ENCODE measurements at regions not wholly inside any gene's neighbourhood (a gene's known extent, or its start where the extent isn't known, plus 50 kb on each side); places are given as distances from the start of the nearest gene placed in this dataset.

DNA sequence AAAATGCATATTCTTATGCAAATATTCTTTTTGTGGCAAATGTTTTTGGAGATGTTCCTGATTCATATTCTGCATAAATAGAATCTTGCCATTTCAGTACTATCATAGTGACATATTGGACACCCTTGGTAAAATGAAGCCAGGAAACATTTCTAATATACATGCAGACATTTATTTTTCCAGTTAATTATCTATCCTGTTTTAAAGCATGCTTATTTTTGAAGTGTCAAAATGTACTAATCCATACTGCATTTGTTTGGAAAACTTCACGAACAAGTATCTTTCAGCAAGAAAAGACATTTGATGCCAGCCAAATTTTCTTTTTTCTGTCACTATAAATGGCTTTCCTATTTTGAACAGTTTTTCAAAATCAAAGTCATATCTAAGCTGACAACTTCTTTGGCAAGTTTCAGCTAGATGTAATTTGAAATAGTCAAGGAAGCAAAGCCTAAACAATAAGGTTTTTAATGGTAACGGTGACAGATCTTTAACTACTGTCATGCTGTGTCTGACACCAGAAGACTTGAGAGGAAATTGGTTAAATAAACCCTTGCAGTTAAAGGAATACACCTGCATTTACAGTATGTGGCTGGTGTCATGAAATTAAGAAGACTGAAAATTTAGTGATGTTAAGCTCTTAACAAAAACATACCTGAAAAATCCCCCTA, 284.3 kb downstream of the TLE1 start:
- no peaks in the 10 kb centered on the region for H4K20me1 ChIP-seq (ENCODE audit: insufficient read depth, low read length)
- no peak overlapping the region for H3K4me2 ChIP-seq (ENCODE audit: low read depth, low read length)
- H3K9me3 ChIP-seq (ENCODE audit: low read length): no peaks in the 10 kb centered on the region
- H3K9ac ChIP-seq (ENCODE audit: insufficient read depth, low read depth, low read length): no peak overlapping the region
- CTCF ChIA-PET (ENCODE audit: low intra/inter-chr PET ratio, low total read pairs): no interaction called here
- H2AFZ ChIP-seq (ENCODE audit: low read length): no peak overlapping the region
- in situ Hi-C loops (cut with HindIII; ENCODE audit: extremely low pct_ligation_motif_present, low pct_unique_long_range_greater_than_20kb): no loop called here
- no peak for DNase-seq (ENCODE audit: low spot score)
- H3K79me2 ChIP-seq (ENCODE audit: insufficient read depth, low read length): no peaks in the 10 kb centered on the region
- FAIRE-seq: no peak
- intact Hi-C loops (cut with micrococcal nuclease; ENCODE audit: unreplicated experiment): no loop called here
- H3K4me3 ChIP-seq (replicated peaks in 1 of 3; ENCODE audit: insufficient read depth in 1 of 3, low read depth in 2 of 3, low read length in 3 of 3): no peak overlapping the region
- H3K27ac ChIP-seq (ENCODE audit: extremely low read length, insufficient read depth, low read length): no peak overlapping the region
- POLR2A ChIA-PET: no interaction called here
- BruUV-seq (replicated peaks): no TSS peak
- H3K4me1 ChIP-seq (ENCODE audit: insufficient read depth, low read length): no peaks in the 10 kb centered on the region
- TF ChIP-seq RFXANK (CRISPR knock-in tag; IDR thresholded peaks at IDR 0.05) (no peak), CBFB (CRISPR knock-in tag; IDR thresholded peaks at IDR 0.05) (no peak), KDM5A (IDR thresholded peaks at IDR 0.05; ENCODE audit: borderline replicate concordance, low read length) (no peak), KMT2B (CRISPR knock-in tag; IDR thresholded peaks at IDR 0.05) (no peak), ZNF207 (IDR thresholded peaks at IDR 0.05; ENCODE audit: borderline replicate concordance) (no peak), ETV6 (CRISPR knock-in tag; conservative IDR thresholded peaks at IDR 0.05) (no peak)
- no peaks in the 10 kb centered on the region for H3K36me3 ChIP-seq (replicated peaks in 1 of 2; ENCODE audit: control insufficient read depth in 1 of 2, insufficient read depth in 2 of 2, low read length in 2 of 2)
- 3% methylated on average over 2 of the region's 2 CpGs for WGBS (ENCODE audit: low lambda C conversion rate)
- ATAC-seq: no peak
- 0 out of 5 replicates have a peak, but pooled peaks cover 0 to 2% of the 10 kb centered on the region in 2 experiments for H3K27me3 ChIP-seq (ENCODE audit: control insufficient read depth in 1 of 2, insufficient read depth in 2 of 2, low read length in 2 of 2)

DNA sequence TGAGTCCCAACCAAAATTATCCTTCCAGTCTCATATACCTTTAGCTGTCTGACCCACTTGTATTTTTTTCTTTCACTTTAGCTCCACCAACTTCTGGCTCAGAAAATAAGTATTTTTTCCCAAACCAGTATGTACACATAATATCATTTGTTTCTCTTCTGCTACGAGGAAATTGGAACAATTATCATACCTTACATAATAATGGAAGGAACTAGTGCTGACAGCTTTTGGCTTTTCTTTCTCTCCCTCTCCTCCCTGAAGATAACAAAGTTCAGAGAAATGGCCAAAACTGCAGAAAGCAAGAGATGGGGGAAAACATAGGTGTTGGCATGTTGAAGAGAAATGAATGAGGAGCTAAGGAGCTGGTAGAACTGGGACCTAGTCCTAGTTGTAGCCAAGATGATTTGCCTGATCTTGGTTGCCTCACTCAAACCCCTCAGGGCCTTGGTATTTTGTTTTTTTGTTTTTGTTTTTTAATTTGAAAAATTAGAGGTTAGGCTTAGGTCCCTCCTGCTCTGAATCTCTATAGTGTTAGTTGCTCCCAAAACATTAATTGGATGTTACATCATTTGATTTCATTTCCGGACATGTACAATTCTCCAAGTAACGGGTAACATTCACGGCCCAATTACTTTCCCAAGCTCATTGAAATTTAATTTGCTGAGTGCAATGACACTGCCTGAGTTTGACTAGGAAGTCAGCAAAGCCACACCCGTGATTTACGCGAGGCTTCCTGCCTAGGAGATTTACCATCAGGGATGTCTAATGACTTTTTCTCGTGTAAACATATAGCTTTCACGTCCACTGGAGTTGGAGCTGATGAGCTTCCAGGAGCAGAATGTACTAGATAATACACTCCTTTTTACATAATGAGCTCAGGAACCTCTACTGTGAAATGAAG, 291.6 kb downstream of the TLE1 start:
- ChIA-PET POLR2A (no interaction called here), CTCF (ENCODE audit: low intra/inter-chr PET ratio, low total read pairs) (no interaction called here)
- Histone ChIP-seq H3K9me3 (ENCODE audit: low read length) (no peaks in the 10 kb centered on the region), H3K4me2 (ENCODE audit: low read depth, low read length) (no peak overlapping the region), H3K4me3 (replicated peaks in 1 of 3; ENCODE audit: insufficient read depth in 1 of 3, low read depth in 2 of 3, low read length in 3 of 3) (no peak overlapping the region), H2AFZ (ENCODE audit: low read length) (no peak overlapping the region), H3K9ac (ENCODE audit: insufficient read depth, low read depth, low read length) (no peak overlapping the region), H3K79me2 (ENCODE audit: insufficient read depth, low read length) (no peaks in the 10 kb centered on the region), H4K20me1 (ENCODE audit: insufficient read depth, low read length) (no peaks in the 10 kb centered on the region), H3K27me3 (ENCODE audit: control insufficient read depth in 1 of 2, insufficient read depth in 2 of 2, low read length in 2 of 2) (peaks cover 0 to 7% of the 10 kb centered on the region in 2 experiments; a peak in 2 of 5 replicates), H3K4me1 (ENCODE audit: insufficient read depth, low read length) (no peaks in the 10 kb centered on the region), H3K27ac (ENCODE audit: extremely low read length, insufficient read depth, low read length) (no peak overlapping the region), H3K36me3 (replicated peaks in 1 of 2; ENCODE audit: control insufficient read depth in 1 of 2, insufficient read depth in 2 of 2, low read length in 2 of 2) (no peaks in the 10 kb centered on the region)
- in situ Hi-C loops (cut with HindIII; ENCODE audit: extremely low pct_ligation_motif_present, low pct_unique_long_range_greater_than_20kb) (no loop called here), intact Hi-C loops (cut with micrococcal nuclease; ENCODE audit: unreplicated experiment) (no loop called here)
- no peak for FAIRE-seq
- no peak for DNase-seq (ENCODE audit: low spot score)
- no peak for TF ChIP-seq KDM5A (IDR thresholded peaks at IDR 0.05; ENCODE audit: borderline replicate concordance, low read length)
- no peak for TF ChIP-seq CEBPB (IDR thresholded peaks at IDR 0.05; ENCODE audit: borderline replicate concordance, low read depth, low read length)
- WGBS (ENCODE audit: low lambda C conversion rate): 17% methylated on average over 9 of the region's 9 CpGs
- ATAC-seq: no peak
- BruUV-seq (replicated peaks): no TSS peak
